GM21786 (cell line): ENCODE measurements at regions not wholly inside any gene's neighbourhood (a gene's known extent, or its start where the extent isn't known, plus 50 kb on each side); places are given as distances from the start of the nearest gene placed in this dataset.
"Not testable (repeated sequence)": the region's sequence is repeated elsewhere in the genome, so short reads cannot be mapped to it uniquely, and the experiment has no call there.

Experiments used
- ATAC-seq: cut with Tn5 transposase; IDR thresholded peaks from one replicate; pipeline ENCODE4 v1.9.1; 2021; ENCODE audit not compliant: unreplicated experiment

GRCh38 chr5:92944903-92945604, 636.0 kb downstream of the NR2F1-AS1 start:
- ATAC-seq, result no peak

GRCh38 chr5:92944337-92944736, 636.7 kb downstream of the NR2F1-AS1 start:
- ATAC-seq, result no peak

GRCh38 chr5:92942762-92943161, 638.3 kb downstream of the NR2F1-AS1 start:
- no peak for ATAC-seq

GRCh38 chr5:92941806-92942205, 639.2 kb downstream of the NR2F1-AS1 start:
- no peak for ATAC-seq

- no peak for ATAC-seq
Observed at GRCh38 chr5:92939428-92939827, 641.6 kb downstream of the NR2F1-AS1 start.

GRCh38 chr5:92937396-92937795, 643.6 kb downstream of the NR2F1-AS1 start:
- not testable (repeated sequence) for ATAC-seq

GRCh38 chr5:92930057-92930456, 651.0 kb downstream of the NR2F1-AS1 start:
- no peak for ATAC-seq

GRCh38 chr5:92927291-92927778, 653.7 kb downstream of the NR2F1-AS1 start:
- no peak for ATAC-seq

GRCh38 chr5:92923885-92924284, 657.1 kb downstream of the NR2F1-AS1 start:
- ATAC-seq, result no peak

- ATAC-seq, result no peak
Observed at GRCh38 chr5:92922231-92922967, 658.6 kb downstream of the NR2F1-AS1 start.

- no peak for ATAC-seq
Observed at GRCh38 chr5:92917044-92917443, 664.0 kb downstream of the NR2F1-AS1 start.

GRCh38 chr5:92916036-92916435, 665.0 kb downstream of the NR2F1-AS1 start:
- ATAC-seq, result no peak

GRCh38 chr5:92912283-92912682, 668.7 kb downstream of the NR2F1-AS1 start:
- no peak for ATAC-seq

- no peak for ATAC-seq
Observed at GRCh38 chr5:92911851-92912250, 669.2 kb downstream of the NR2F1-AS1 start.

- no peak for ATAC-seq
Observed at GRCh38 chr5:92911293-92911692, 669.7 kb downstream of the NR2F1-AS1 start.

GRCh38 chr5:92909602-92909962, 671.4 kb downstream of the NR2F1-AS1 start:
- no peak for ATAC-seq

- no peak for ATAC-seq
Observed at GRCh38 chr5:92908952-92909601, 671.9 kb downstream of the NR2F1-AS1 start.

GRCh38 chr5:92907938-92908606, 672.9 kb downstream of the NR2F1-AS1 start:
- peak; percentile 85 for ATAC-seq

- ATAC-seq, result no peak
Observed at GRCh38 chr5:92906798-92907376, 674.1 kb downstream of the NR2F1-AS1 start.

GRCh38 chr5:92904021-92904420, 677.0 kb downstream of the NR2F1-AS1 start:
- no peak for ATAC-seq

GRCh38 chr5:92899611-92900010, 681.4 kb downstream of the NR2F1-AS1 start:
- no peak for ATAC-seq
